ENCODE measurements at regions not wholly inside any gene's neighbourhood (a gene's known extent, or its start where the extent isn't known, plus 50 kb on each side); places are given as distances from the start of the nearest gene placed in this dataset.

DNA sequence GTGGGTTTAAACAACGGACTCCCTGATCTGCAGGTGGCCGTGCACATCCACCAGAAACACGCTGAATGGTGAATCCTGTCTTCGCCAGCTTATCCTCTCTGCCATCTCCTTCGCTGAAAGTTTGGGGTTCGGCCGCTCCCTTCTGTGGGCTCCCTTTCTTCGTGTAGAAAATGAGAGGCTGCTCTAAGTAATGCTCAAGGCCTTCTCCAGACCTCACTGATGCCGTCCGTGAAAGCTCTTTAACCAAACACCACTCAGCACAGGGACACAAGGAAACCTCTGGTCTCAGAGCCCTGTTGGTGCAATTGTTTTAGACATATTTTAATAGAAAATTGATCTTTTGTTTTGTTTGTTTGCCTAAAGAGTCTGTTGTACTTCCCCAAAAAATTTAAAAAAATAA is 596.5 kb downstream of the IRX1 start:
- no peak for TF ChIP-seq POLR2AphosphoS5 (IDR thresholded peaks at IDR 0.05; ENCODE audit: low read depth, low read length)
- TF ChIP-seq, protein P1, sequence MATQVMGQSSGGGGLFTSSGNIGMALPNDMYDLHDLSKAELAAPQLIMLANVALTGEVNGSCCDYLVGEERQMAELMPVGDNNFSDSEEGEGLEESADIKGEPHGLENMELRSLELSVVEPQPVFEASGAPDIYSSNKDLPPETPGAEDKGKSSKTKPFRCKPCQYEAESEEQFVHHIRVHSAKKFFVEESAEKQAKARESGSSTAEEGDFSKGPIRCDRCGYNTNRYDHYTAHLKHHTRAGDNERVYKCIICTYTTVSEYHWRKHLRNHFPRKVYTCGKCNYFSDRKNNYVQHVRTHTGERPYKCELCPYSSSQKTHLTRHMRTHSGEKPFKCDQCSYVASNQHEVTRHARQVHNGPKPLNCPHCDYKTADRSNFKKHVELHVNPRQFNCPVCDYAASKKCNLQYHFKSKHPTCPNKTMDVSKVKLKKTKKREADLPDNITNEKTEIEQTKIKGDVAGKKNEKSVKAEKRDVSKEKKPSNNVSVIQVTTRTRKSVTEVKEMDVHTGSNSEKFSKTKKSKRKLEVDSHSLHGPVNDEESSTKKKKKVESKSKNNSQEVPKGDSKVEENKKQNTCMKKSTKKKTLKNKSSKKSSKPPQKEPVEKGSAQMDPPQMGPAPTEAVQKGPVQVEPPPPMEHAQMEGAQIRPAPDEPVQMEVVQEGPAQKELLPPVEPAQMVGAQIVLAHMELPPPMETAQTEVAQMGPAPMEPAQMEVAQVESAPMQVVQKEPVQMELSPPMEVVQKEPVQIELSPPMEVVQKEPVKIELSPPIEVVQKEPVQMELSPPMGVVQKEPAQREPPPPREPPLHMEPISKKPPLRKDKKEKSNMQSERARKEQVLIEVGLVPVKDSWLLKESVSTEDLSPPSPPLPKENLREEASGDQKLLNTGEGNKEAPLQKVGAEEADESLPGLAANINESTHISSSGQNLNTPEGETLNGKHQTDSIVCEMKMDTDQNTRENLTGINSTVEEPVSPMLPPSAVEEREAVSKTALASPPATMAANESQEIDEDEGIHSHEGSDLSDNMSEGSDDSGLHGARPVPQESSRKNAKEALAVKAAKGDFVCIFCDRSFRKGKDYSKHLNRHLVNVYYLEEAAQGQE (IDR thresholded peaks at IDR 0.05; ENCODE audit: insufficient read depth in 1 of 2, low read depth in 2 of 2, low read length in 2 of 2) = no peak
- no peak for TF ChIP-seq TAF1 (IDR thresholded peaks at IDR 0.05; ENCODE audit: borderline replicate concordance, insufficient read depth, low read length)
- TF ChIP-seq FOXP2 (optimal IDR thresholded peaks at IDR 0.05; ENCODE audit: borderline replicate concordance, extremely low read depth, extremely low read length, insufficient read depth) = no peak
- TF ChIP-seq SIN3A (IDR thresholded peaks at IDR 0.05; ENCODE audit: borderline replicate concordance, insufficient read depth, low read length) = no peak

DNA sequence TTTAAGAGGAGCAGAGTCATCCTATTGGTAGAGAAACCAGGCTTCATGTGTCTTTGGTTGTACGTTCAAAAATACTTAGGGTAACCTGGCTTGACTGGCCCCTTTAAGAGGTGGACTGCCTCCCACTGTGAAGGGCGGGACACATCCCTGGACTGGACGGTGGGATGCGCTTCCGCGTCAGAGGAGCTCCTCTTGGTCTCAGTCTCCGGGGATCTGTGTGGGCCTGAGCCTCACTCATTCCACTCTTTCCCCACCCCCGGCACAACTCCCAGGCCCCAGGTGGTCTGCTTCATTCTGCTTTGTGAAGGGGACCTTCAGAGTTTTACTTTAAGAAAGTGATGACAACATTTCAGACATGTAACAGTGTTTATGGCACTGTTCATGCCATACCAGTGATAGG is 601.1 kb downstream of the IRX1 start:
- TF ChIP-seq POLR2AphosphoS5 (IDR thresholded peaks at IDR 0.05; ENCODE audit: low read depth, low read length) (no peak), FOXP2 (optimal IDR thresholded peaks at IDR 0.05; ENCODE audit: borderline replicate concordance, extremely low read depth, extremely low read length, insufficient read depth) (no peak), TAF1 (IDR thresholded peaks at IDR 0.05; ENCODE audit: borderline replicate concordance, insufficient read depth, low read length) (no peak), SIN3A (IDR thresholded peaks at IDR 0.05; ENCODE audit: borderline replicate concordance, insufficient read depth, low read length) (no peak)
- TF ChIP-seq, protein P1 (IDR thresholded peaks at IDR 0.05; ENCODE audit: insufficient read depth in 1 of 2, low read depth in 2 of 2, low read length in 2 of 2) = no peak

DNA sequence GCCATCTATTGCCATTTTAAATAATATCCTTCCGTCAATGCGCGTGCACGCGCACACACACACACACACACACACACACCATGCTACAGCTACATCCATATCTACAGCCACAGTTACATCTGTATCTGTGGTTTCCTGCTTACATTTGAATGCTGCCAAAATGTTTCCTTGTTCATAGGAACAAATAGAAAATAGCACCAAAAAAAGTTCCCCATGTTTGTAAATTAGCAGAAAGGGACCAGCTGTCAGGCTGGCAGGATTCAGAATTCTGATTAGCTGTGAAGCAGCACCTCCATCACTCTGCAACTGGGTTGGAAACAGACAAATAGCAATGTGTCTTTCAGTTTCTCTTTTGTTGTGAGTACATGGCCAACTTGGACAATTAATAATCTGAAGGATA is 601.5 kb downstream of the IRX1 start:
- TF ChIP-seq FOXP2 (optimal IDR thresholded peaks at IDR 0.05; ENCODE audit: borderline replicate concordance, extremely low read depth, extremely low read length, insufficient read depth) (no peak), SIN3A (IDR thresholded peaks at IDR 0.05; ENCODE audit: borderline replicate concordance, insufficient read depth, low read length) (no peak), POLR2AphosphoS5 (IDR thresholded peaks at IDR 0.05; ENCODE audit: low read depth, low read length) (no peak), TAF1 (IDR thresholded peaks at IDR 0.05; ENCODE audit: borderline replicate concordance, insufficient read depth, low read length) (no peak)
- TF ChIP-seq, protein P1 (IDR thresholded peaks at IDR 0.05; ENCODE audit: insufficient read depth in 1 of 2, low read depth in 2 of 2, low read length in 2 of 2) = no peak

DNA sequence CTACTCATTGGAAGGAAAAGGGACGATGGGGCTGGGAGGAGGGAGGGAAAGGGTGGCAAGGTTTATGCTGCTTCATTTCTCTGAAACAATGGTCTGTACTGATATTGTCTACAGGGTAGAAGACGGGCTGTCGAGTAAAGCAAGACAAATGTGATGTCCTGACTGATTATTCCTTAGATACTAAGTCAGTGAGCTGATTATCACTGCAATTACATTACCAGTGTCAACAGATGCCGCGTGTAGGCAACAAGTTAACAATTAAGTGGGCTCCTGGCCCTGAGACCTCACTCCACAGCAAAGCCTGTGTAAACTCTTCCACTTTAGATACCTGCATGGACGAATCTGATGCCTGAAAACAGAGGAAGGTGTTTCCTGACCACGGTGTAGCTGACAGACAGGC is 602.8 kb downstream of the IRX1 start:
- no peak for TF ChIP-seq SIN3A (IDR thresholded peaks at IDR 0.05; ENCODE audit: borderline replicate concordance, insufficient read depth, low read length)
- no peak for TF ChIP-seq TAF1 (IDR thresholded peaks at IDR 0.05; ENCODE audit: borderline replicate concordance, insufficient read depth, low read length)
- TF ChIP-seq, protein P1 (IDR thresholded peaks at IDR 0.05; ENCODE audit: insufficient read depth in 1 of 2, low read depth in 2 of 2, low read length in 2 of 2) = no peak
- no peak for TF ChIP-seq FOXP2 (optimal IDR thresholded peaks at IDR 0.05; ENCODE audit: borderline replicate concordance, extremely low read depth, extremely low read length, insufficient read depth)
- no peak for TF ChIP-seq POLR2AphosphoS5 (IDR thresholded peaks at IDR 0.05; ENCODE audit: low read depth, low read length)

Data from PFSK-1 (cell line).